ENCODE measurements at regions not wholly inside any gene's neighbourhood (a gene's known extent, or its start where the extent isn't known, plus 50 kb on each side); places are given as distances from the start of the nearest gene placed in this dataset.

DNA sequence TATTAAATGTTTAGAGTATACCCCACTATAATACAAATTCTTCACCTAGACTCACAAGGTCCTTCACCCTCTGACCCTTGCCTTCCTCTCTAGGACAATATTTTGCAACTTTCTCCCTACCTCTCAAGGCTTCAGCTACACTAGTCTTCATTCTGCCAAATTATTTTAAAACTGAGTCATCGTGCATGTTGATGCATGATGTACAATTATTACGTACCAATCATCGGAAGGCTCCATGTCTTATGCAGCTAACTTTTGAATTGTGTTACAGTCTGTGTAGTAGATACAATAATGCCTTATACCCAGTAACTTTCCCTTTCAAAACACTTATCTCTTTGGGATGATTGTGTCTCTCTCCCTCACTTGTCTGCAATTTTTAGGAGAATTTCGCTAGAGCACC lies 98.5 kb upstream of the ROBO2 start:
- no peak for DNase-seq

DNA sequence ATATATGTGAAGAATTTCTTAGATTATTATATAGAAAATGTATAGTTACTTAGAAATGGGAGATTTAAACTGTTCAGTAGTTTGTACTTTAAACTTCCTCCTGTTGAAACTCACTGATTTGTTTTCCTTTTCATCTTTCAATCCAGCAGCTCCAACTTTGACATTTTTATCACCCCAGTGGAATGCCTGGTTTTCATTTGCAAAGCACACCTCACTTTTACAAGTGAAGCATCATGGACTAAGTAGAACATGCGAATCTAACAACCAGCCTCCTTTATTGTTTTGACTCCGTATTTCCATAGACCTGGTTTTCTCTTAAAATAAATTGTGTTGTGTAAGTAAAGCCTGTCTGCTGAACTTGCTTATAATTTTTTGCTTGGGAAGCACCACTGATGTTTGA lies 97.8 kb upstream of the ROBO2 start:
- no peak for DNase-seq

GRCh38 chr3:76943058-76943457 lies 96.8 kb upstream of the ROBO2 start:
- DNase-seq, result no peak

- DNase-seq, result no peak
Measured at GRCh38 chr3:76943671-76944070, 96.2 kb upstream of the ROBO2 start.

DNA sequence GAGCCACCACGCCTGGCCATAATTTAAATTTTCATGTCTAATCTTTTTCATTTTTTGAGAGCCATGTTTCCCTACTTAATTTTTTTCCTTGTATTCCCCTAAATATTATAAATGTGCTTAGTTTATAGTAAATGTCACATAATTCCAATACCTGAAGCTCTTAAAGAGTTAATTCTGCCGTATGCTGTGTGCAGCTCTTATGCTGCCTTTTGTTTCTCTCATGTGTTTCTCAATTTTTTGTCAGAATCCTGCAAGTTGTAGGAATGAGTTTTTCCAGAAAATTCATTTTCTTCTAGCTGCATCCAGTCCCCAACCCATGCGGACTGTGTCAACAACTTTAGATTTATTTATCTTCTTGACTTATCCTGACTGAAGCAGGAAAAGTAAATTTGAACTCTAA lies 90.9 kb upstream of the ROBO2 start:
- no peak for DNase-seq

GRCh38 chr3:76949462-76949861 lies 90.4 kb upstream of the ROBO2 start:
- DNase-seq, result no peak

- DNase-seq, result no peak
Measured at GRCh38 chr3:76950590-76950989, 89.3 kb upstream of the ROBO2 start.

DNA sequence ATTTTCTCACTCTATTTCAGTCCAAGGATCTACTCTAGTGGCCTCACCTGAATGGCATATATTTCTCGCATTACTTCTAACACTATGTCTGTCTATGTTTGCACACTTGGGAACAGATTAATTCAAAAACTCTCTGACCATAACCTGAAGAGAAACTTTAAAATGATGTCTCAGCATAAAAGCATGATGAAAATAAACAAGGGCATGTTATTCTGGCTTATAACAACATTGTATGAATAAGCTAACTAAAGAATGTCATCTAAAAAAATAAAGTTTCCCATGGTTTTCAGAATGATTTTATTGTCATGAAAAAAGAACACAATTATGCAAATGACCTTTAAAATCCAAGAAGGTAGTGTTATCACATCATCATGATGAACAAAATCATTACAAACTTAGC lies 85.5 kb upstream of the ROBO2 start:
- DNase-seq, result no peak

- no peak for DNase-seq
Measured at GRCh38 chr3:76958274-76958673, 81.6 kb upstream of the ROBO2 start.

DNA sequence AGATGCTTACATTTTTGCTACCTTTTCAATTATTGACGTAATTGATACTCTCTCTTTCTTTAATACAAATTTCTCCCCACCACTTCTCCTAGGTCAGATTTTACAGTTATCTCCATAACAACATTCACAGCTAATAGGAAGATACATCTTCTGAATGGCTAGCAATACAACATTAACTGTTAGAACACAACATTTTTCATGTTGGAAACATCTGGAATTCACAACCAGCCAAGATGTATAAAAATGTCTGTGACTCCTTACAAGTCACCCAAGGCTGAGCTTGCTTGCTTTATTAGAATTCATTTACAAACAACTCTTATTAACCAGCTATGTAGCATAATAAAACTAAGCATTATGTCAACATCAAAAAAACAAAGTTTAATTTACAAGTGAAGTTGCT lies 81.0 kb upstream of the ROBO2 start:
- no peak for DNase-seq

GRCh38 chr3:76961284-76961683 lies 78.6 kb upstream of the ROBO2 start:
- DNase-seq, result no peak

DNA sequence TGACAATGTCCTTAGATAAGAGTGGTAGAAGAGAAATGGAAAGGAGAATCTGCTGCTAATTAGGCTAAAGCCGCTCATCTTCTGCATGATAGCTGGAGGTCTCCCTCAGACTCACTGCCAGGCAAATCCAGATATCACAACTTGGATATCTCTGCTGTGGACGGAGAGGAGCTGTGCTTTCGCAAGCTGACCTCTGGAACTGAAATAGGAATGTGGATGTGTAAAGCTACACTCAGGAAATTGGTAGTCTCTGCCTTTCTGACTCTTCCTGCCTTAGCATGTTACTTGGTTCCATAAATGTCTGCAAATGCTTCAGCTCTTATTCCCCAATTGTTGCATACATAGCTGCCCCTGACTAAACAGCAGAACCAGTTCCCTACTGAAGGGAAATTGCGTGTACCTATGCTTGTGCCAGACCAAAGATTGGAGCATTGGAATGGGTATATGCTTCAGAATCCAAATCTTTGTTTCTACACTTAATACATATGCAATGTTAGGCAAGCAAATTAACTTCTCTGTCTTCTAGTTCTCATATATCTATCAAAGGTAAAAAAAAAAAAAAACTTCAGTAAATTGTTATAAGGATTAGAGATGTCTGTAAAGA lies 74.7 kb upstream of the ROBO2 start:
- DNase-seq, result no peak

DNA sequence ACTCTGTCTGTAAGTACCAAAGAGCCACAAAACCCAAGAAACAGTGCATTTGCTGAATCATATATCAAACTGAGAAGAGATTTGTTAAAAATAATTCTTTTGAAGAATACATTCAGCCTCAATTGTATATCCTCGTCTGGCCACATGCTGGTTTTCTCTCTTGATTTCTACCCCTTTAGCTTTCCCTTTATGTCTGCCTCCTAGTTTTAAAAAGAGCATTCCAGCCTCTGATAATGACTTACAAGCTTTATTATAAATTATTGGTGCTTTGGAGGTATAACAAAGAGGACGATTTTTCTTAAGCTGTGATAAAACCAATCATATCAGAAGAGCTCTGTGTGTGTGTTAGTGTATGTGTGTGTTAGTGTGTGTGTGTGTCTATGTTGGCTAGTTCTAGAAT lies 70.4 kb upstream of the ROBO2 start:
- no peak for DNase-seq

- no peak for DNase-seq
Measured at GRCh38 chr3:76969996-76970615, 69.8 kb upstream of the ROBO2 start.

- DNase-seq, result no peak
Measured at GRCh38 chr3:76972624-76973296, 67.1 kb upstream of the ROBO2 start.

- DNase-seq, result no peak
Measured at GRCh38 chr3:76976996-76977395, 62.9 kb upstream of the ROBO2 start.

GRCh38 chr3:76985645-76986044 lies 54.3 kb upstream of the ROBO2 start:
- DNase-seq, result no peak

- no peak for DNase-seq
Measured at GRCh38 chr3:76986876-76987474, 52.9 kb upstream of the ROBO2 start.
